ENCODE measurements at regions not wholly inside any gene's neighbourhood (a gene's known extent, or its start where the extent isn't known, plus 50 kb on each side); places are given as distances from the start of the nearest gene placed in this dataset.

DNA sequence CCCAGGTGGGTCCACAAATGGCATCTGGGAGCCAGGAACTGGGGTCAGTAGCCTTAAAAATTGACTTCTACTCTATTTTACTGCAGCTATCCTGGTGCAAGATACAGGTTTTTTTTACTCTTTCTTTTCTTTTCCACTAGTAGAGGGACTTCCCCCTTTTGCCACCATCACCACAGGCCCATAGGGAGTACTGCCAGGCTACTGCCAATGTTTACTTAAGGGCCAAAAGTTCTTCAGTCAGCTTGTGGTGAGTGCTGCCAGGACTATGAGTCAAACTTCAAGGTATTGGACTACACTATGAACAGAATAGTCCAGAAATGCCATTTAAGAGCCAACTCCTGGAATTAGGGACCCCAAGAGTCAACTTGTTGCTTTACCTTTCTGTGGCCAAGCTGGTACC, 94.7 kb downstream of the EDA2R start:
- no peak for DNase-seq
- no peaks in the 10 kb centered on the region for H3K27me3 Mint-ChIP-seq (ENCODE audit: low read depth)
- no peaks in the 10 kb centered on the region for H3K36me3 Mint-ChIP-seq (ENCODE audit: low read depth)
- intact Hi-C loops (cut with micrococcal nuclease) = no loop called here
- no peak overlapping the region for H3K4me3 Mint-ChIP-seq
- H3K27ac Mint-ChIP-seq = no peak overlapping the region
- no peaks in the 10 kb centered on the region for H3K4me1 Mint-ChIP-seq (ENCODE audit: low read depth)
- CTCF ChIA-PET = no interaction called here
- H3K9me3 Mint-ChIP-seq = no peaks in the 10 kb centered on the region

DNA sequence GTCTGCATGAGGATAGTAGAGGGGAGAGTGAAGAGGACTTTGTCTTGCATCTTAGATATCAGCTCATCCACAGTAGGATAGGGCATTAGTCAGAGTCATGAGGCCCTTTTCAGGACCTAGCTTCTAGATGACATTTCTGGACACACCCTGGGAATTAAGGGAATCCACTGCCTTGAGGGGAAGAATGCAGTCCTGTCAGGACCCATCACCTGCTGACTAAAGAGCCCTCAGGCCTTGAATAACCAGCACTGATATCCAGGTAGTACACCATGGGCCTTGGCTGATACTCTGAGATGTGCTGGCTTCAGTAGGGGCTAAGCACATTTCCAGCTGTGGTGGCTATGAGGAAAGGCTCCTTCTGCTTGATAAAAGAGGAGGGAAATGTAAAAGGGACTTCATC, 134.4 kb downstream of the EDA2R start:
- no peaks in the 10 kb centered on the region for H3K9me3 Mint-ChIP-seq
- DNase-seq = no peak
- H3K27me3 Mint-ChIP-seq (ENCODE audit: low read depth) = no peaks in the 10 kb centered on the region
- CTCF ChIA-PET = no interaction called here
- H3K36me3 Mint-ChIP-seq (ENCODE audit: low read depth) = no peaks in the 10 kb centered on the region
- H3K27ac Mint-ChIP-seq = no peak overlapping the region
- intact Hi-C loops (cut with micrococcal nuclease) = no loop called here
- H3K4me1 Mint-ChIP-seq (ENCODE audit: low read depth) = no peaks in the 10 kb centered on the region
- no peak overlapping the region for H3K4me3 Mint-ChIP-seq

GRCh38 chrX:66498672-66499296, 140.1 kb downstream of the EDA2R start:
- intact Hi-C loops (cut with micrococcal nuclease) = no loop called here
- Mint-ChIP-seq H3K9me3 (no peaks in the 10 kb centered on the region), H3K36me3 (ENCODE audit: low read depth) (no peaks in the 10 kb centered on the region), H3K4me3 (no peak overlapping the region), H3K4me1 (ENCODE audit: low read depth) (no peaks in the 10 kb centered on the region), H3K27me3 (ENCODE audit: low read depth) (no peaks in the 10 kb centered on the region), H3K27ac (no peak overlapping the region)
- CTCF ChIA-PET = interaction anchor here (0.6 kb wide), 1 partner anchor 971 kb away, joined by 3 read pairs; no protein-coding TSS in a partner anchor
- DNase-seq = no peak

DNA sequence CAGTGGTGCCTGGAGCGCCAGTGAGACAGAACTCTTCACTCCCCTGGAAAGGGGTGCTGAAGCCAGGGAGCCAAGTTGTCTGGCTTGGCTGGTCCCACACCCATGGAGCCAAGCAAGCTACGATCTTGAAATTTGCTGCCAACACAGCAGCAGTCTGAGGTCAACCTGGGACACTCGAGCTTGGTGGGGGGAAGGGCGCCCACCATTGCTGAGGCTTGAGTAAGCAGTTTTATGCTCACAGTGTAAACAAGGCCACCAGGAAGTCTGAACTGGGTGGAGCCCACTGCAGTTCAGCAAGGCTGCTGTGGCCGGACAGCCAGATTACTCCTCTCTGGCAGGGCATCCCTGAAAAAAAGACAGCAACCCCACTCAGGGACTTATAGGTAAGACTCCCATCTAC, 149.5 kb downstream of the EDA2R start:
- Mint-ChIP-seq H3K27ac (no peak overlapping the region), H3K4me1 (ENCODE audit: low read depth) (no peaks in the 10 kb centered on the region), H3K4me3 (no peak overlapping the region), H3K9me3 (no peaks in the 10 kb centered on the region), H3K27me3 (ENCODE audit: low read depth) (peaks cover 2% of the 10 kb centered on the region), H3K36me3 (ENCODE audit: low read depth) (no peaks in the 10 kb centered on the region)
- no peak for DNase-seq
- CTCF ChIA-PET = no interaction called here
- intact Hi-C loops (cut with micrococcal nuclease) = no loop called here

Data from activated naive CD4-positive, alpha-beta T cell treated with anti-CD3 and anti-CD28 coated beads for 36 hours (primary cell).